Activated CD4-positive, alpha-beta T cell treated with anti-CD3 and anti-CD28 coated beads for 1 hour (primary cell): ENCODE measurements at regions not wholly inside any gene's neighbourhood (a gene's known extent, or its start where the extent isn't known, plus 50 kb on each side); places are given as distances from the start of the nearest gene placed in this dataset.

Experiments
- DNase-seq: peaks from one replicate; pipeline ENCODE4 v3.0.0-alpha.2; 2020

- no peak for DNase-seq
These were observed 251.0 kb downstream of the SAMD5 start for GRCh38 chr6:147759536-147759935.

GRCh38 chr6:147765541-147765940 lies 257.1 kb downstream of the SAMD5 start:
- no peak for DNase-seq

- no peak for DNase-seq
These were observed 260.5 kb downstream of the SAMD5 start for GRCh38 chr6:147768969-147769368.

- DNase-seq, result no peak
These were observed 261.1 kb downstream of the SAMD5 start for GRCh38 chr6:147769496-147770087.

- no peak for DNase-seq
These were observed 261.7 kb downstream of the SAMD5 start for GRCh38 chr6:147770221-147770620.

- no peak for DNase-seq
These were observed 264.2 kb downstream of the SAMD5 start for GRCh38 chr6:147772724-147773123.

- no peak for DNase-seq
These were observed 266.4 kb downstream of the SAMD5 start for GRCh38 chr6:147774856-147775255.

- no peak for DNase-seq
These were observed 268.2 kb downstream of the SAMD5 start for GRCh38 chr6:147776631-147777213.

GRCh38 chr6:147779624-147780023 lies 271.1 kb downstream of the SAMD5 start:
- no peak for DNase-seq

- DNase-seq, result no peak
These were observed 273.8 kb downstream of the SAMD5 start for GRCh38 chr6:147782302-147782701.

- no peak for DNase-seq
These were observed 275.9 kb downstream of the SAMD5 start for GRCh38 chr6:147784371-147784770.

GRCh38 chr6:147787417-147787816 lies 278.9 kb downstream of the SAMD5 start:
- no peak for DNase-seq

- DNase-seq, result no peak
These were observed 281.0 kb downstream of the SAMD5 start for GRCh38 chr6:147789430-147789947.

GRCh38 chr6:147793871-147794643 lies 285.6 kb downstream of the SAMD5 start:
- DNase-seq, result no peak

- DNase-seq, result no peak
These were observed 294.0 kb downstream of the SAMD5 start for GRCh38 chr6:147802459-147802858.

- DNase-seq, result no peak
These were observed 296.7 kb downstream of the SAMD5 start for GRCh38 chr6:147805155-147805554.

GRCh38 chr6:147806697-147807096 lies 298.2 kb downstream of the SAMD5 start:
- DNase-seq, result no peak

- no peak for DNase-seq
These were observed 300.1 kb downstream of the SAMD5 start for GRCh38 chr6:147808640-147809039.

GRCh38 chr6:147811913-147812629 lies 303.6 kb downstream of the SAMD5 start:
- DNase-seq, result no peak

GRCh38 chr6:147817042-147817689 lies 308.7 kb downstream of the SAMD5 start:
- DNase-seq, result no peak

- DNase-seq, result no peak
These were observed 312.0 kb downstream of the SAMD5 start for GRCh38 chr6:147820520-147820919.

- no peak for DNase-seq
These were observed 312.9 kb downstream of the SAMD5 start for GRCh38 chr6:147821295-147821897.
